ENCODE measurements at regions not wholly inside any gene's neighbourhood (a gene's known extent, or its start where the extent isn't known, plus 50 kb on each side); places are given as distances from the start of the nearest gene placed in this dataset.

GRCh38 chr9:38255599-38255998 is 136.9 kb upstream of the ALDH1B1 start:
- TF ChIP-seq, protein P1, sequence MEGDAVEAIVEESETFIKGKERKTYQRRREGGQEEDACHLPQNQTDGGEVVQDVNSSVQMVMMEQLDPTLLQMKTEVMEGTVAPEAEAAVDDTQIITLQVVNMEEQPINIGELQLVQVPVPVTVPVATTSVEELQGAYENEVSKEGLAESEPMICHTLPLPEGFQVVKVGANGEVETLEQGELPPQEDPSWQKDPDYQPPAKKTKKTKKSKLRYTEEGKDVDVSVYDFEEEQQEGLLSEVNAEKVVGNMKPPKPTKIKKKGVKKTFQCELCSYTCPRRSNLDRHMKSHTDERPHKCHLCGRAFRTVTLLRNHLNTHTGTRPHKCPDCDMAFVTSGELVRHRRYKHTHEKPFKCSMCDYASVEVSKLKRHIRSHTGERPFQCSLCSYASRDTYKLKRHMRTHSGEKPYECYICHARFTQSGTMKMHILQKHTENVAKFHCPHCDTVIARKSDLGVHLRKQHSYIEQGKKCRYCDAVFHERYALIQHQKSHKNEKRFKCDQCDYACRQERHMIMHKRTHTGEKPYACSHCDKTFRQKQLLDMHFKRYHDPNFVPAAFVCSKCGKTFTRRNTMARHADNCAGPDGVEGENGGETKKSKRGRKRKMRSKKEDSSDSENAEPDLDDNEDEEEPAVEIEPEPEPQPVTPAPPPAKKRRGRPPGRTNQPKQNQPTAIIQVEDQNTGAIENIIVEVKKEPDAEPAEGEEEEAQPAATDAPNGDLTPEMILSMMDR (IDR thresholded peaks at IDR 0.05), result no peak
- TF ChIP-seq POLR2A (IDR thresholded peaks at IDR 0.05), result no peak
- no peak for TF ChIP-seq POLR2AphosphoS5 (IDR thresholded peaks at IDR 0.05)

Data from breast epithelium (tissue), 3 donors.